ENCODE measurements at regions not wholly inside any gene's neighbourhood (a gene's known extent, or its start where the extent isn't known, plus 50 kb on each side); places are given as distances from the start of the nearest gene placed in this dataset.

GRCh38 chr1:181326348-181326747 is 157.0 kb upstream of the CACNA1E start:
- no peaks in the 10 kb centered on the region for H3K9me3 ChIP-seq (ENCODE audit: insufficient read depth, low read depth, low read length)
- H3K9ac ChIP-seq (ENCODE audit: low read length), result no peak overlapping the region
- H3K36me3 ChIP-seq (ENCODE audit: insufficient read depth, low read length), result no peaks in the 10 kb centered on the region
- Mint-ChIP-seq H3K4me1 (ENCODE audit: low read depth, unreplicated experiment) (no peaks in the 10 kb centered on the region), H3K4me3 (ENCODE audit: unreplicated experiment) (no peak overlapping the region), H3K36me3 (ENCODE audit: low read depth, unreplicated experiment) (no peaks in the 10 kb centered on the region), H3K27ac (ENCODE audit: unreplicated experiment) (no peak overlapping the region), H3K27me3 (ENCODE audit: low read depth, unreplicated experiment) (peaks cover 38% of the 10 kb centered on the region), H3K9me3 (ENCODE audit: unreplicated experiment) (peaks cover 8% of the 10 kb centered on the region)
- no peak overlapping the region for H3K27ac ChIP-seq (ENCODE audit: low read depth, low read length)
- TF ChIP-seq EZH2 (IDR thresholded peaks at IDR 0.05; ENCODE audit: insufficient read depth, low read length) (no peak), CTCF (IDR thresholded peaks at IDR 0.05; ENCODE audit: insufficient read depth, low read depth, low read length) (no peak)
- no peaks in the 10 kb centered on the region for H3K27me3 ChIP-seq (ENCODE audit: insufficient read depth, low read length)
- no peak overlapping the region for H3K4me2 ChIP-seq (ENCODE audit: low read length)
- H3K4me3 ChIP-seq (ENCODE audit: insufficient read depth, low read depth, low read length), result no peak overlapping the region
- DNase-seq (ENCODE audit: low read depth) (no peak), FAIRE-seq (no peak)
- no peaks in the 10 kb centered on the region for H3K79me2 ChIP-seq (ENCODE audit: insufficient read depth, low read length)
- H2AFZ ChIP-seq (ENCODE audit: low read depth, low read length), result no peak overlapping the region
- H3K4me1 ChIP-seq (ENCODE audit: insufficient read depth, low read length), result no peaks in the 10 kb centered on the region
- H4K20me1 ChIP-seq (ENCODE audit: insufficient read depth, low read length), result no peaks in the 10 kb centered on the region

GRCh38 chr1:181327796-181328195 is 155.5 kb upstream of the CACNA1E start:
- no peaks in the 10 kb centered on the region for H3K4me1 Mint-ChIP-seq (ENCODE audit: low read depth, unreplicated experiment)
- H3K9me3 Mint-ChIP-seq (ENCODE audit: unreplicated experiment), result peaks cover 11% of the 10 kb centered on the region
- FAIRE-seq (no peak), DNase-seq (ENCODE audit: low read depth) (no peak)
- H3K4me2 ChIP-seq (ENCODE audit: low read length), result no peak overlapping the region
- H3K36me3 ChIP-seq (ENCODE audit: insufficient read depth, low read length), result no peaks in the 10 kb centered on the region
- no peak overlapping the region for H2AFZ ChIP-seq (ENCODE audit: low read depth, low read length)
- TF ChIP-seq CTCF (IDR thresholded peaks at IDR 0.05; ENCODE audit: insufficient read depth, low read depth, low read length) (no peak), EZH2 (IDR thresholded peaks at IDR 0.05; ENCODE audit: insufficient read depth, low read length) (no peak)
- H3K36me3 Mint-ChIP-seq (ENCODE audit: low read depth, unreplicated experiment), result no peaks in the 10 kb centered on the region
- H3K4me3 Mint-ChIP-seq (ENCODE audit: unreplicated experiment), result no peak overlapping the region
- no peak overlapping the region for H3K27ac Mint-ChIP-seq (ENCODE audit: unreplicated experiment)
- no peaks in the 10 kb centered on the region for H3K4me1 ChIP-seq (ENCODE audit: insufficient read depth, low read length)
- H3K27ac ChIP-seq (ENCODE audit: low read depth, low read length), result no peak overlapping the region
- no peaks in the 10 kb centered on the region for H4K20me1 ChIP-seq (ENCODE audit: insufficient read depth, low read length)
- H3K9ac ChIP-seq (ENCODE audit: low read length), result no peak overlapping the region
- H3K79me2 ChIP-seq (ENCODE audit: insufficient read depth, low read length), result no peaks in the 10 kb centered on the region
- H3K4me3 ChIP-seq (ENCODE audit: insufficient read depth, low read depth, low read length), result no peak overlapping the region
- H3K27me3 Mint-ChIP-seq (ENCODE audit: low read depth, unreplicated experiment), result peaks cover 30% of the 10 kb centered on the region
- no peaks in the 10 kb centered on the region for H3K27me3 ChIP-seq (ENCODE audit: insufficient read depth, low read length)
- H3K9me3 ChIP-seq (ENCODE audit: insufficient read depth, low read depth, low read length), result no peaks in the 10 kb centered on the region

GRCh38 chr1:181334724-181335123 is 148.6 kb upstream of the CACNA1E start:
- Histone ChIP-seq H3K27me3 (ENCODE audit: insufficient read depth, low read length) (no peaks in the 10 kb centered on the region), H3K4me3 (ENCODE audit: insufficient read depth, low read depth, low read length) (no peak overlapping the region), H3K79me2 (ENCODE audit: insufficient read depth, low read length) (no peaks in the 10 kb centered on the region), H3K27ac (ENCODE audit: low read depth, low read length) (no peak overlapping the region), H2AFZ (ENCODE audit: low read depth, low read length) (no peak overlapping the region), H3K4me2 (ENCODE audit: low read length) (no peak overlapping the region), H3K36me3 (ENCODE audit: insufficient read depth, low read length) (no peaks in the 10 kb centered on the region), H4K20me1 (ENCODE audit: insufficient read depth, low read length) (no peaks in the 10 kb centered on the region), H3K9ac (ENCODE audit: low read length) (no peak overlapping the region), H3K9me3 (ENCODE audit: insufficient read depth, low read depth, low read length) (no peaks in the 10 kb centered on the region), H3K4me1 (ENCODE audit: insufficient read depth, low read length) (no peaks in the 10 kb centered on the region)
- H3K27me3 Mint-ChIP-seq (ENCODE audit: low read depth, unreplicated experiment), result peaks cover 6% of the 10 kb centered on the region
- H3K4me3 Mint-ChIP-seq (ENCODE audit: unreplicated experiment), result no peak overlapping the region
- H3K4me1 Mint-ChIP-seq (ENCODE audit: low read depth, unreplicated experiment), result no peaks in the 10 kb centered on the region
- no peak for DNase-seq (ENCODE audit: low read depth)
- no peak overlapping the region for H3K27ac Mint-ChIP-seq (ENCODE audit: unreplicated experiment)
- TF ChIP-seq CTCF (IDR thresholded peaks at IDR 0.05; ENCODE audit: insufficient read depth, low read depth, low read length), result no peak
- no peak for TF ChIP-seq EZH2 (IDR thresholded peaks at IDR 0.05; ENCODE audit: insufficient read depth, low read length)
- FAIRE-seq, result no peak
- peaks cover 4% of the 10 kb centered on the region for H3K9me3 Mint-ChIP-seq (ENCODE audit: unreplicated experiment)
- H3K36me3 Mint-ChIP-seq (ENCODE audit: low read depth, unreplicated experiment), result no peaks in the 10 kb centered on the region
